T1000 (cell line): ENCODE measurements at regions not wholly inside any gene's neighbourhood (a gene's known extent, or its start where the extent isn't known, plus 50 kb on each side); places are given as distances from the start of the nearest gene placed in this dataset.

ENCODE experiments used
- DNase-seq: peaks from one replicate; lab custom pipeline; 2025; ENCODE audit warnings: mixed read lengths; lab: John Stamatoyannopoulos, UW

- DNase-seq: no peak
Observed at GRCh38 chr6:121499666-121500065, 64.2 kb downstream of the GJA1 start.

GRCh38 chr6:121503589-121503991 is 68.1 kb downstream of the GJA1 start:
- DNase-seq: no peak

GRCh38 chr6:121504227-121504626 is 68.8 kb downstream of the GJA1 start:
- DNase-seq: no peak

GRCh38 chr6:121505284-121505683 is 69.8 kb downstream of the GJA1 start:
- no peak for DNase-seq

GRCh38 chr6:121506761-121507754 is 71.6 kb downstream of the GJA1 start:
- no peak for DNase-seq

GRCh38 chr6:121510568-121511177 is 75.2 kb downstream of the GJA1 start:
- DNase-seq: no peak

GRCh38 chr6:121515630-121516265 is 80.3 kb downstream of the GJA1 start:
- no peak for DNase-seq

- no peak for DNase-seq
Observed at GRCh38 chr6:121516331-121516730, 80.9 kb downstream of the GJA1 start.

GRCh38 chr6:121520337-121521163 is 85.1 kb downstream of the GJA1 start:
- DNase-seq: peak; percentile 5

- DNase-seq: no peak
Observed at GRCh38 chr6:121521164-121521555, 85.7 kb downstream of the GJA1 start.

GRCh38 chr6:121522265-121522664 is 86.8 kb downstream of the GJA1 start:
- peak; percentile 18 for DNase-seq

- DNase-seq: no peak
Observed at GRCh38 chr6:121522771-121523386, 87.4 kb downstream of the GJA1 start.

- DNase-seq: no peak
Observed at GRCh38 chr6:121523628-121524027, 88.2 kb downstream of the GJA1 start.

- no peak for DNase-seq
Observed at GRCh38 chr6:121526282-121526681, 90.8 kb downstream of the GJA1 start.

- no peak for DNase-seq
Observed at GRCh38 chr6:121531658-121532169, 96.3 kb downstream of the GJA1 start.

- no peak for DNase-seq
Observed at GRCh38 chr6:121533321-121533841, 97.9 kb downstream of the GJA1 start.

- DNase-seq: no peak
Observed at GRCh38 chr6:121535777-121536176, 100.3 kb downstream of the GJA1 start.

GRCh38 chr6:121536345-121536744 is 100.9 kb downstream of the GJA1 start:
- no peak for DNase-seq

GRCh38 chr6:121539439-121539838 is 104.0 kb downstream of the GJA1 start:
- DNase-seq: no peak

GRCh38 chr6:121540210-121540609 is 104.8 kb downstream of the GJA1 start:
- no peak for DNase-seq

GRCh38 chr6:121544691-121545090 is 109.2 kb downstream of the GJA1 start:
- DNase-seq: no peak
